Rectal smooth muscle tissue (tissue), 1 donor: ENCODE measurements at regions not wholly inside any gene's neighbourhood (a gene's known extent, or its start where the extent isn't known, plus 50 kb on each side); places are given as distances from the start of the nearest gene placed in this dataset.
"Not testable (repeated sequence)": the region's sequence is repeated elsewhere in the genome, so short reads cannot be mapped to it uniquely, and the experiment has no call there.

Experiments
- H3K27ac ChIP-seq: one replicate; pipeline ENCODE4 v1.7.0; 2013; ENCODE audit warnings: low read depth, low read length, inconsistent platforms
- H3K27me3 ChIP-seq: one replicate; pipeline ENCODE4 v1.7.0; 2013; ENCODE audit warnings: low read length; ENCODE audit not compliant: control insufficient read depth, insufficient read depth
- H3K36me3 ChIP-seq: one replicate; pipeline ENCODE4 v1.7.0; 2013; ENCODE audit warnings: low read length; ENCODE audit not compliant: control insufficient read depth, insufficient read depth
- H3K4me1 ChIP-seq: one replicate; pipeline ENCODE4 v1.7.0; 2013; ENCODE audit warnings: low read length; ENCODE audit not compliant: control insufficient read depth, insufficient read depth
- H3K4me3 ChIP-seq: one replicate; pipeline ENCODE4 v1.7.0; 2013; ENCODE audit warnings: low read length
- H3K9ac ChIP-seq: one replicate; pipeline ENCODE4 v1.7.0; 2013; ENCODE audit warnings: low read length

DNA sequence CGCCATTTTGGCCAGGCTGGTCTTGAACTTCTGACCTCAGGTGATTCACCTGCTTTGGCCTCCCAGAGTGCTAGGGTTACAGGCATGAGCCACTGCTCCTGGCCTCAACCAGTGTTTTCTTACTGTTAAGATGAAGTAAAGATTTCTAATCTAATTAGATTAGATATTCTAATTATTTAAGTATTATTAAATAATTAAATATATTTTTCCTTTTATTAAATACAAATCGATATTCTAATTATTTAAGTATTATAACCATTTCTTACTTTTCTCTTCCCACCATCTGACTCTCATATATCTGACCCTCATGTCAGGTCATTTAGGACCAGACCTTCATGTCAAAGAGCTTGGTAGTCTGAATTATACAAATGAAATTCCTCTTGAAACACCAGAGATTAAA, 1291.9 kb upstream of the EPHA6 start:
- H3K27ac ChIP-seq: no peak overlapping the region
- no peak overlapping the region for H3K9ac ChIP-seq
- H3K36me3 ChIP-seq: no peaks in the 10 kb centered on the region
- H3K27me3 ChIP-seq: no peaks in the 10 kb centered on the region
- H3K4me3 ChIP-seq: no peak overlapping the region
- no peaks in the 10 kb centered on the region for H3K4me1 ChIP-seq

GRCh38 chr3:95539950-95540483, 1274.4 kb upstream of the EPHA6 start:
- Histone ChIP-seq H3K4me1 (no peaks in the 10 kb centered on the region), H3K36me3 (no peaks in the 10 kb centered on the region), H3K27me3 (no peaks in the 10 kb centered on the region), H3K4me3 (no peak overlapping the region), H3K27ac (no peak overlapping the region), H3K9ac (no peak overlapping the region)

DNA sequence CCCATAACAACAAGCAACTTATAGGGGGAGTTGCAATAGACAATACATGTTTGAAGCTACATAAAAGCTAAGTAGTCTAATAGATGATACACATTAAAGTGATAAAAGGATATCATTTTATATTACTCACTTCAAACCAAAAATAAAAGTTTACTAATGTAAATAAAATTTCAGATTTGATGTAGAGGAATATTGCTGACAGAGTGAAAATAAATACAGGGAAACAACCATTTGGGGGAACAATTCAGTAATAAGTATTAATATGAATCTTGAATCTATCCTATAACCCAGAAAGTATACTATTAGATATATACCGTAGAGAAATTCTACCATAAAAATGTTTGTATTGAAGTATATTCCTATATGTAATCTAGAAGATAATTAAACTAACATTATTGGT, 1248.9 kb upstream of the EPHA6 start:
- H3K27me3 ChIP-seq: no peaks in the 10 kb centered on the region
- H3K36me3 ChIP-seq: no peaks in the 10 kb centered on the region
- no peaks in the 10 kb centered on the region for H3K4me1 ChIP-seq
- no peak overlapping the region for H3K9ac ChIP-seq
- no peak overlapping the region for H3K27ac ChIP-seq
- H3K4me3 ChIP-seq: no peak overlapping the region

DNA sequence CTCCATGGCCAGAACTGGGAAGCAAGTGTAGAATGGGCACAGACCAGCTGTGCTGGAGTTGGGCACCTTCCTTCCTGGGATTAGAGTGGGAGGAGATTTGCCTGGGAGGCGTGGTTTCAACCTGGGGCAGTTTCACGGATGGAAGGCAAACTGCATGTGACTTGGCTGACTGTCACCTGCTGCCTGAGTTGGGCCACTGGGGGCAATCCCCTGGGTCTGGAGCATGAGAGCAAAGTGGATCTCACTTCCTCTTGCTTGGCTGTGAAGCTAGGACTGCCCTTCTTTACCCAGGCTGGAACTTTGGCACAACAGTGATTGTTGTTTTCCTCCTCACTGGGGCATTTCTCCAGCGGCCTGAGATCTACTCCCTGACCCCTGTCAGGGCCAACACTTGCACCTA, 1247.0 kb upstream of the EPHA6 start:
- Histone ChIP-seq H3K27ac (no peak overlapping the region), H3K9ac (no peak overlapping the region), H3K36me3 (no peaks in the 10 kb centered on the region), H3K27me3 (no peaks in the 10 kb centered on the region), H3K4me1 (no peaks in the 10 kb centered on the region), H3K4me3 (no peak overlapping the region)

DNA sequence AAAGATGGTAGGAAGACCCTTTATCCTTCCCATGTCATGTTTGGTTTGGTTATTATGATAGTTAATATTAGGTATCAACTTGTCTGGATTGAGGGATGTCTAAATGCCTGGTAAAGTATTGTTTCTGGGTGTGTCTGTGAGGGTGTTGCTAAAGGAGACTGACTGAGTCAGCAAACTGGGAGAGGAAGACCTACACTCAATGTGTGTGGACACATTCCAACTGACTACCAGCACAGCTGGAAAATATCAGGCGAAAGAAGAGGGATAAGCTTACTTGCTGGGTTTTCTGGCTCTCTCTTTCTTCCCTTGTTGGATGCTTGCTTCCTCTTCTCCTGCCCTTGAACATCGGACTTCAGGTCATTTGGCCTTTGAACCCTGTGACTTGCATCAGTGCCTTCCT, 1227.6 kb upstream of the EPHA6 start:
- H3K4me1 ChIP-seq: no peaks in the 10 kb centered on the region
- no peak overlapping the region for H3K9ac ChIP-seq
- H3K27ac ChIP-seq: no peak overlapping the region
- H3K4me3 ChIP-seq: no peak overlapping the region
- H3K36me3 ChIP-seq: no peaks in the 10 kb centered on the region
- H3K27me3 ChIP-seq: no peaks in the 10 kb centered on the region

DNA sequence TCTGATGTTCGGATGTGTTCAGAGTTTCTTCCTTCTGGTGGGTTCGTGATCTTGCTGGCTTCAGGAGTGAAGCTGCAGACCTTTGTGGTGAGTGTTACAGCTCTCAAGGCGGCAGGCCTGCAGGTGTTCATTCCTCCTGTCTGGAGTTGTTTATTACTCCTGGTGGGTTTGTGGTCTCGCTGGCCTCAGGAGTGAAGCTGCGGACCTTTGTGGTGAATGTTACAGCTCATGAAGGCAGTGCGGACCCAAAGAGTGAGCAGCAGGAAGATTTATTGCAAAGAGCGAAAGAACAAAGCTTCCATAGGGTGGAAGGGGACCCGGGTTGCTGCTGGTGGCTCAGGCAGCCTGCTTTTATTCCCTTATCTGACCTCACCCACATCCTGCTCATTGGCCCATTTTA, 1226.8 kb upstream of the EPHA6 start:
- not testable (repeated sequence) for H3K4me1 ChIP-seq, H3K27me3 ChIP-seq, H3K9ac ChIP-seq

GRCh38 chr3:95588473-95588872, 1225.9 kb upstream of the EPHA6 start:
- Histone ChIP-seq H3K4me1 (no peaks in the 10 kb centered on the region), H3K27ac (no peak overlapping the region), H3K4me3 (no peak overlapping the region), H3K36me3 (no peaks in the 10 kb centered on the region), H3K9ac (no peak overlapping the region), H3K27me3 (no peaks in the 10 kb centered on the region)

More for the DNA sequence above, 1226.8 kb upstream of the EPHA6 start:
- H3K4me3 ChIP-seq, H3K27ac ChIP-seq, H3K36me3 ChIP-seq: not testable (repeated sequence)

GRCh38 chr3:95595416-95596075, 1218.8 kb upstream of the EPHA6 start:
- no peaks in the 10 kb centered on the region for H3K36me3 ChIP-seq
- H3K9ac ChIP-seq: no peak overlapping the region
- H3K27me3 ChIP-seq: no peaks in the 10 kb centered on the region
- no peak overlapping the region for H3K27ac ChIP-seq
- H3K4me3 ChIP-seq: no peak overlapping the region
- no peaks in the 10 kb centered on the region for H3K4me1 ChIP-seq

GRCh38 chr3:95607926-95608325, 1206.5 kb upstream of the EPHA6 start:
- H3K27me3 ChIP-seq: no peaks in the 10 kb centered on the region
- no peak overlapping the region for H3K4me3 ChIP-seq
- H3K27ac ChIP-seq: no peak overlapping the region
- no peaks in the 10 kb centered on the region for H3K36me3 ChIP-seq
- H3K9ac ChIP-seq: no peak overlapping the region
- H3K4me1 ChIP-seq: no peaks in the 10 kb centered on the region

- H3K27me3 ChIP-seq: no peaks in the 10 kb centered on the region
- H3K27ac ChIP-seq: no peak overlapping the region
These were observed 1205.0 kb upstream of the EPHA6 start for GRCh38 chr3:95609411-95609810.

DNA sequence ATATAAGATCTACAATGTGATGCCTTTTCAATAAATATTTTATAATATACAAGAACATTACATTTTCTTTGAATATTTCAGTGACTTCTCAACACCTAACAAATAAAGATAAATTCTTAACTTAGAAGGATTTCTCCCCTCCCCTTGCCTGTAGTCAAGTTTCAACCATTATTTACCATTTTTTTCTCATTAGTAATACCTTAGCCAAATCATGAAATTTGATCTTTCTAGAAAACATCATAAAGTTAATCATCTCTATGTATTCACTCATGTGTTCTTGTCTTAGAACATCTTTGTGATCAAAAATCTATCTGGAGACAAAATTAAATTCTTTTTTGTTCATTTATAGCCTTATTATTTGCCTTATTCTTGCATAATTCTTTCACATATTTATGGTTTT, 1201.8 kb upstream of the EPHA6 start:
- Histone ChIP-seq H3K27ac (no peak overlapping the region), H3K36me3 (no peaks in the 10 kb centered on the region), H3K9ac (no peak overlapping the region), H3K4me1 (no peaks in the 10 kb centered on the region), H3K4me3 (no peak overlapping the region), H3K27me3 (no peaks in the 10 kb centered on the region)

More at GRCh38 chr3:95609411-95609810, 1205.0 kb upstream of the EPHA6 start:
- H3K4me3 ChIP-seq: no peak overlapping the region
- H3K36me3 ChIP-seq: no peaks in the 10 kb centered on the region
- H3K4me1 ChIP-seq: no peaks in the 10 kb centered on the region
- no peak overlapping the region for H3K9ac ChIP-seq

DNA sequence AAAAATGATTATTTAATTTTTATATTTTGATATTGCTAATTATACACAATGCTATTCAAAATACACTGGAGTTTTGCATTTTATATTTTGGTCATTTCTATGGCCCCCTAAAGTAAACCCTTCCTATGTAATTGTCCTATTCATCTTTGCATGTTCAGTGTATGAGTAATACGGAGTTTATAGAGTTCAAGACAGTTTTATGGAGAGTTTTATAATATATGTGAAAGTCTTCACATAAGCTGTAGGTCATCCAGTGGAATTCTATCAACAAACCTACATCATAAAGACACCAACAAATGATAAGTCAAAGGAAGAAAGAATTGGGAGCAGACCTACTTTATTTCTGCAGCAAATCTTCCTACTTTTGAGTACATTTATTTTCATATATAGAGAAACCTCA, 1200.4 kb upstream of the EPHA6 start:
- H3K4me1 ChIP-seq: no peaks in the 10 kb centered on the region
- no peak overlapping the region for H3K4me3 ChIP-seq
- no peak overlapping the region for H3K27ac ChIP-seq

DNA sequence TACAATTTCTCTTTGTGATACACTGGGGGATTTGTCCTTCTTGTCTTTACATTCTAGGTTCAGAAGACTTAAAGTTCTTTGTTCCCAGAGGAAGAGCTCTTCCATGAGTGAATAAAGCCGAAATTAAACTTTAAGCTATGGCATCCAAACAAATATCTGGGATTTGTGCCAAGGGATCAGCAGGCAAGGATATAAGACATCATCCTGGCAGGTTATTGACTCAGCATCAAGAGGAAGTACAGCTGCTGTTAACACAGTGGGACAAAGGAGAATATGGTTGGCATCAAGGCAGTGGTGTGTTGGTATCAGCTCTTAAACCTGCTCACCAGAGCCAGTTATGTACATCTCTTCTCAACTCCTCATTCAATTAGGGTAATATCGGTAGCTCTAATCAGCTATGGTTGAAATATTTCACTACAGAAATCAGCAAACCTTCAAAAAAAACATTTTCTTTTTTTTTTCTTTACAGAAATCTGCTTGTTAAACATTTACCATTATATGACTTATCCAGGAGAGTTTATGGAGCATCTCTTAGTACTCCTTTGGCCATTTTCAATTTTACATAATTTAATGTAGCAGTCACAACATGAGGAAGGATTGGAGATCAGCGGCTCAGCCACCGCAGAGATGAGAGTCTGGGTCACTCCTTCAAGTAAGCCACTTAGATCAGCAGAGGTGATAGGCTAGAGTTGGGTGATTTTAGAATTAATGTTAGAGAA, 1198.6 kb upstream of the EPHA6 start:
- Histone ChIP-seq H3K27me3 (no peaks in the 10 kb centered on the region), H3K4me3 (no peak overlapping the region), H3K27ac (no peak overlapping the region), H3K4me1 (no peaks in the 10 kb centered on the region), H3K9ac (no peak overlapping the region), H3K36me3 (no peaks in the 10 kb centered on the region)

More for the DNA sequence above, 1200.4 kb upstream of the EPHA6 start:
- no peaks in the 10 kb centered on the region for H3K36me3 ChIP-seq
- H3K27me3 ChIP-seq: no peaks in the 10 kb centered on the region
- H3K9ac ChIP-seq: no peak overlapping the region
